Thoracic aorta (tissue), 2 donors: ENCODE measurements at regions not wholly inside any gene's neighbourhood (a gene's known extent, or its start where the extent isn't known, plus 50 kb on each side); places are given as distances from the start of the nearest gene placed in this dataset.

Experiments
- ATAC-seq: fragments of 150-250 bp; one replicate; pipeline ENCODE4 v1.8.0; 2017; ENCODE audit warnings: low read depth; ENCODE audit not compliant: insufficient number of reproducible peaks, low FRiP score
- DNase-seq: peaks from one replicate; pipeline ENCODE4 v3.0.0-alpha.2; 2020; ENCODE audit warnings: low spot score
- H3K27ac ChIP-seq, 2 donors: fragments of 200-600 bp; sonication (generic); 1 replicate in 1 of 2; 2 replicates in 1 of 2; pipeline ENCODE4 v1.5.1; 2016; ENCODE audit warnings: mild to moderate bottlenecking in 2 of 2, moderate library complexity in 2 of 2
- H3K27me3 ChIP-seq: fragments of 200-600 bp; sonication (generic); replicated peaks from 2 replicates; pipeline ENCODE4 v1.6.0; 2016; ENCODE audit warnings: mild to moderate bottlenecking; ENCODE audit not compliant: insufficient read depth
- H3K36me3 ChIP-seq: fragments of 200-600 bp; sonication (generic); one replicate; pipeline ENCODE4 v1.5.1; 2016
- H3K4me1 ChIP-seq, 2 donors: fragments of 200-600 bp; sonication (generic); 1 replicate in 1 of 2; 2 replicates in 1 of 2; pipeline versions ENCODE4 v1.5.1 to v1.6.0; 2016; ENCODE audit warnings: low read depth in 2 of 2, mild to moderate bottlenecking in 1 of 2; ENCODE audit not compliant: control insufficient read depth in 1 of 2
- H3K4me3 ChIP-seq: fragments of 200-600 bp; sonication (generic); 2 replicates; pipeline ENCODE4 v1.5.1; 2016; ENCODE audit warnings: mild to moderate bottlenecking
- H3K9me3 ChIP-seq: fragments of 200-600 bp; sonication (generic); 2 replicates; pipeline ENCODE4 v1.5.1; 2016
- TF ChIP-seq, protein P1 (sequence below): fragments of 200-600 bp; sonication (generic); IDR thresholded peaks from one replicate; pipeline ENCODE4 v1.5.1; 2019; ENCODE audit warnings: antibody characterized with exemption

DNA sequence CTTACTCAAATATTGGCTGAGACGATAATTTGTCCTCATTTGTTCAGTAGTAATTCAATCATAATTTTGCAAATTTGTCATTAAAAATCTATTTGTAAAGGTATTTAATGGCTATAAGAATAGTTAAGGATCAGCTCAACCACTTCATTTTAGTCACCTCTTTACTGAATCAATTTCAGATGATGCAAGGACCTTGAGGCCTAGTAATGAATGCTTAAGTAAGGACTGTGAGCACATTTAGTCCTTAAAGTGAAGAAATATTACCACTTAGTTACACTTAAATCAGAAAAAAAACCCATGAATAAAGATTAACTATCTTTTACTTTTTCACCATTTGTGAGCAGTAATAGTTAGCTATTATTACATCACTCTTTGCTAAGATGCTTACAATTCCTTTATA is 778.9 kb downstream of the CCDC85A start:
- Histone ChIP-seq H3K9me3 (no peaks in the 10 kb centered on the region), H3K4me1 (no peaks in the 10 kb centered on the region), H3K27ac (no peak overlapping the region), H3K27me3 (no peaks in the 10 kb centered on the region), H3K36me3 (no peaks in the 10 kb centered on the region), H3K4me3 (no peak overlapping the region)
- TF ChIP-seq, protein P1, sequence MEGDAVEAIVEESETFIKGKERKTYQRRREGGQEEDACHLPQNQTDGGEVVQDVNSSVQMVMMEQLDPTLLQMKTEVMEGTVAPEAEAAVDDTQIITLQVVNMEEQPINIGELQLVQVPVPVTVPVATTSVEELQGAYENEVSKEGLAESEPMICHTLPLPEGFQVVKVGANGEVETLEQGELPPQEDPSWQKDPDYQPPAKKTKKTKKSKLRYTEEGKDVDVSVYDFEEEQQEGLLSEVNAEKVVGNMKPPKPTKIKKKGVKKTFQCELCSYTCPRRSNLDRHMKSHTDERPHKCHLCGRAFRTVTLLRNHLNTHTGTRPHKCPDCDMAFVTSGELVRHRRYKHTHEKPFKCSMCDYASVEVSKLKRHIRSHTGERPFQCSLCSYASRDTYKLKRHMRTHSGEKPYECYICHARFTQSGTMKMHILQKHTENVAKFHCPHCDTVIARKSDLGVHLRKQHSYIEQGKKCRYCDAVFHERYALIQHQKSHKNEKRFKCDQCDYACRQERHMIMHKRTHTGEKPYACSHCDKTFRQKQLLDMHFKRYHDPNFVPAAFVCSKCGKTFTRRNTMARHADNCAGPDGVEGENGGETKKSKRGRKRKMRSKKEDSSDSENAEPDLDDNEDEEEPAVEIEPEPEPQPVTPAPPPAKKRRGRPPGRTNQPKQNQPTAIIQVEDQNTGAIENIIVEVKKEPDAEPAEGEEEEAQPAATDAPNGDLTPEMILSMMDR: no peak
- DNase-seq (no peak), ATAC-seq (no peak)

DNA sequence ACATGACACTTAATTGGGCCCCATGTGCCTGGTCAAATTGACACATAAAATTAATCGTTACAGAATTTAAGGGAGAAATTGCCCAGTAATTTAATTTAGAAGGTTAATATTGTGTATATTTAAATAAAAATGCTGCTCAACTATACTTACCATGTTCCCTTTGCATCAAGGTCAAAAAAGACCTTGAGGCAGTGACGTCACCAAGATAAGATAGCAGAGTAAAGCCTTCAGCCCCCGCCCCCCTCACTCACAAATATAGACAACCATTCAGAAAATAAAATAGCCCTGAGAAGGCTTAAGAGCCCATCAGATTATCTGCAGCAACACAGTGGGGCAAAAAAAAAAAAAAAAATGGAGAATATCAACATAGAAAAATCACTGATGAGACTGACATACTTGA is 785.7 kb downstream of the CCDC85A start:
- no peaks in the 10 kb centered on the region for H3K36me3 ChIP-seq
- ATAC-seq: no peak
- TF ChIP-seq, protein P1: no peak
- no peak for DNase-seq
- no peaks in the 10 kb centered on the region for H3K4me1 ChIP-seq
- H3K4me3 ChIP-seq: no peak overlapping the region
- H3K27ac ChIP-seq: no peak overlapping the region
- no peaks in the 10 kb centered on the region for H3K9me3 ChIP-seq
- H3K27me3 ChIP-seq: no peaks in the 10 kb centered on the region

DNA sequence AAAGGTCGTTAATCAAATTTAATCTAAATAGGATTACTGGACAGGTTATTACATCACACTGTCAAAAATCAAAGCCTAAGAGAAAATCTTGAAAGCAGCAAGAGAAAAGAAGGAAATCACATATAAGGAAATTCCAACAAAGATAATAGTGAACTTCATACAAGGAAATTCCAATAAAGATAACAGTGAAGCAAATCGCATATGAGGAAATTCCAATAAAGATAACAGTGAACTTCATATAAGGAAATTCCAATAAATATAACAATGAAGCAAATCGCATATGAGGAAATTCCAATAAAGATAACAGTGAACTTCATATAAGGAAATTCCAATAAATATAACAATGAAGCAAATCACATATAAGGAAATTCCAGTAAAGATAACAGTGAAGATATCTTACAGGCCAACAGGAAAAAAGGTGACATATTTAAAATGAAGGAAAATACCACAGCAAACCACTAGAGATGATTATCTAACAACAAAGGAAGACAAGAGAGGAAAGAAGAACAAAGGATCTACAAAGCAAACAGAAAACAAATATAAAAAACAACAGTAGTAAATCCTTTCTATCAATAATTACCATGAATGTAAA is 787.7 kb downstream of the CCDC85A start:
- TF ChIP-seq, protein P1: no peak
- no peaks in the 10 kb centered on the region for H3K36me3 ChIP-seq
- no peaks in the 10 kb centered on the region for H3K9me3 ChIP-seq
- no peak overlapping the region for H3K4me3 ChIP-seq
- no peaks in the 10 kb centered on the region for H3K27me3 ChIP-seq
- ATAC-seq (no peak), DNase-seq (no peak)
- H3K4me1 ChIP-seq: no peaks in the 10 kb centered on the region
- H3K27ac ChIP-seq: no peak overlapping the region

DNA sequence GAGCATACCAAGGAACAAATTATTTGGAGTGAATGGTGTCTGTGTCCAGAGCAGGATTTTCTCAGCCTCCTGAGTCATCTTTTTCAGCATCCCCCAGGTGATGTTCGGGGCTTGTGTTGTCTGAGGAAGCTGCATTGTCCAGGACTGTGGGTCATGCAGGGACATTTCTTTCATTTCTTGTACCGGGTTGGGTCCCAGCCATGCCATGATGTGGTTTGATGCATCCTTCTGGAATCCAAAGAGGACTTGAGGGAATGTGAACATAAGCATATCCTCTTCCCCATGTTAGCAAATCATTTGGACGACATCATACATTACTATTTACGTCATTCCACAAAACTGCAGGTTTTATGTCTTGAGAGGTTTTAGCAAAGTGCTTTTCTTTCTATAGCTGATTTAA is 797.8 kb downstream of the CCDC85A start:
- no peaks in the 10 kb centered on the region for H3K9me3 ChIP-seq
- no peaks in the 10 kb centered on the region for H3K4me1 ChIP-seq
- no peak overlapping the region for H3K27ac ChIP-seq
- no peak for ATAC-seq
- no peak overlapping the region for H3K4me3 ChIP-seq
- H3K27me3 ChIP-seq: no peaks in the 10 kb centered on the region
- no peaks in the 10 kb centered on the region for H3K36me3 ChIP-seq
- TF ChIP-seq, protein P1: no peak
- DNase-seq: no peak

DNA sequence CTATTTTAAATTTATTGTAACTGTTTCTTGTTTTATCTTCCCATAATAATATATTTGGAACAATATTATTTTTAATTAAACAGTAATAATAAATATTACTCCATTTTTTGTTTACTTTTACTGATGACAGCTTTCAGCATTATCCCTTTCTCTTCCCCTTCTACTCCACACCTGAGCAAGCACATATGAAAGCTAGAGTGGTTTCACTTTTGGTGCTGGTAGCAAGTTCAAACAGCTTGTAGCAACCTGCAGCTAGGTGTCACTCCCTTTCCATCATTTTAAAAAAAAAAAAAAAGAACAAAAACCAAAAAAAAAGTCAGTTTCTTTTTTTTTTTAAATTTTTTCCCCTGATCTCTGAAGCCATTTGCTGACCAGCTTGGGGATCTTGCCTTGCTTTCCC is 801.8 kb downstream of the CCDC85A start:
- H3K36me3 ChIP-seq: no peaks in the 10 kb centered on the region
- no peak overlapping the region for H3K4me3 ChIP-seq
- H3K27ac ChIP-seq: no peak overlapping the region
- no peaks in the 10 kb centered on the region for H3K4me1 ChIP-seq
- ATAC-seq: no peak
- H3K27me3 ChIP-seq: no peaks in the 10 kb centered on the region
- no peak for DNase-seq
- TF ChIP-seq, protein P1: no peak
- no peaks in the 10 kb centered on the region for H3K9me3 ChIP-seq
